ENCODE measurements at regions not wholly inside any gene's neighbourhood (a gene's known extent, or its start where the extent isn't known, plus 50 kb on each side); places are given as distances from the start of the nearest gene placed in this dataset.

DNA sequence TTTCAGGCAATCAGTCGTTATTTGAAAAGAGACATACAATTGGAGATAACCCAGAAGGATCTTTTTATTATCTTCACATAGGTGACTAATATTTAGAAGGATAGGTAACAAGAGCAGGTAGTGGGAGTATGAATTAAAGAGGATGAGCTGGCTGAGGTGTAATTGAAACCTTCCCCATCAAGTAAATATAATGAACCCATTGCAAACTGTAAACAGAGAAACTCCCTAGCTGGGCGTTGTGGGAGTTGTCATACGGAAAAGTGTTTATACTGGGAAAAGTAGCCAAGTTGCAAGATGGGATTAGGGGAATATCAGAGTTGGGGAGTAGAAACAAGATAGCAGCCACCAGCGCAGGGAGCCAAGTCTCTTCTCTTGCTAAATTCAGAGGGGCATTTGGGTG is 448.4 kb downstream of the COG6 start:
- TF ChIP-seq, protein P1, sequence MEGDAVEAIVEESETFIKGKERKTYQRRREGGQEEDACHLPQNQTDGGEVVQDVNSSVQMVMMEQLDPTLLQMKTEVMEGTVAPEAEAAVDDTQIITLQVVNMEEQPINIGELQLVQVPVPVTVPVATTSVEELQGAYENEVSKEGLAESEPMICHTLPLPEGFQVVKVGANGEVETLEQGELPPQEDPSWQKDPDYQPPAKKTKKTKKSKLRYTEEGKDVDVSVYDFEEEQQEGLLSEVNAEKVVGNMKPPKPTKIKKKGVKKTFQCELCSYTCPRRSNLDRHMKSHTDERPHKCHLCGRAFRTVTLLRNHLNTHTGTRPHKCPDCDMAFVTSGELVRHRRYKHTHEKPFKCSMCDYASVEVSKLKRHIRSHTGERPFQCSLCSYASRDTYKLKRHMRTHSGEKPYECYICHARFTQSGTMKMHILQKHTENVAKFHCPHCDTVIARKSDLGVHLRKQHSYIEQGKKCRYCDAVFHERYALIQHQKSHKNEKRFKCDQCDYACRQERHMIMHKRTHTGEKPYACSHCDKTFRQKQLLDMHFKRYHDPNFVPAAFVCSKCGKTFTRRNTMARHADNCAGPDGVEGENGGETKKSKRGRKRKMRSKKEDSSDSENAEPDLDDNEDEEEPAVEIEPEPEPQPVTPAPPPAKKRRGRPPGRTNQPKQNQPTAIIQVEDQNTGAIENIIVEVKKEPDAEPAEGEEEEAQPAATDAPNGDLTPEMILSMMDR (IDR thresholded peaks at IDR 0.05) = no peak
- no peak for DNase-seq
- ATAC-seq = peak; percentile 52
- Histone ChIP-seq H3K36me3 (ENCODE audit: low read depth) (no peaks in the 10 kb centered on the region), H3K4me3 (no peak overlapping the region), H3K9me3 (no peaks in the 10 kb centered on the region), H3K4me1 (ENCODE audit: low read depth) (peaks cover 3% of the 10 kb centered on the region)
- intact Hi-C loops (cut with DNase I, micrococcal nuclease) = no loop called here

DNA sequence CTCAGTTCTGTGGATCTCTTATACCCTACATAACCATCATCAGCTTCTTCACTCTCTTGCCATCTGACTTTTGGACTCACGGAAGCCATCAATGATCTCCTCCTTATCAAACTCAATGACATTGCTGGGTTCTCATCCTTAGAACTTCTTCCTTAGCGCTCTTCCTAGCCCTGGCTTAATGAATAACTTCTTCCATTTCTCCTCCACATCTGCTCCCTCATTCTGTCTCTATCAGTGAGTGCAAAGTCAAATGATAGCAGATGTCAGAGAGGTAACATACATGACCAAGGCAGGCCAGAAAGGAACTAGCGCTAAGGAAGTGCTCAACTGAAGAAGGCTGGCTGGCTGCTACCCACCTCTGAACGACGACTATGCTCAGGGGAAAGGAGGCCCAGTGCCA is 449.8 kb downstream of the COG6 start:
- no peak for ATAC-seq
- Histone ChIP-seq H3K4me1 (ENCODE audit: low read depth) (peaks cover 3% of the 10 kb centered on the region), H3K4me3 (no peak overlapping the region), H3K36me3 (ENCODE audit: low read depth) (no peaks in the 10 kb centered on the region), H3K9me3 (no peaks in the 10 kb centered on the region)
- DNase-seq = no peak
- TF ChIP-seq, protein P1 (IDR thresholded peaks at IDR 0.05) = no peak
- intact Hi-C loops (cut with DNase I, micrococcal nuclease) = no loop called here

DNA sequence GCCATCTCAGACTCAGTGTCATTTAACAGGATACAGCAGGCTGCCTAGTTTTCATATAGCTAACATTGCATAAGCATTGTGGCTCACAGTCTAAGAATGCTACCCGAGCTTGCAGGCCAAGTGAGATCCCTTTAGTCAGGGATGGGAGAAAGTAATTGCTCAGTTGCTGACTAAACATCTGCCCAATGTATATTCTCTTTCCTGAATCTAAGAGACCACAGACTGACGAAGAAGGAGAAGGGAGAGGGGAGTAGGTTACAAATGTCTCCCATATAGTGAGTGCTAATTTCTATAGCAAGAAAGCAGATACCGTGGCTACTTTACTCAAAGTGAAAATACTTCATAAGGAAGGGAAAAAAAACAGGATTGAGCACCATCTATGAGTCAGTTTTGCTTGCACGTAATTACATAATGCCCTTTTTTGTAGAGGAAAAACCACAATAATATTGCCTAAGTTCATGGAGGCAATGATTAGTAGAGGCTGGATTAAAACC is 453.9 kb downstream of the COG6 start:
- TF ChIP-seq, protein P1 (IDR thresholded peaks at IDR 0.05) = no peak
- ATAC-seq (peak; percentile 51), DNase-seq (no peak)
- no peaks in the 10 kb centered on the region for H3K4me1 ChIP-seq (ENCODE audit: low read depth)
- intact Hi-C loops (cut with DNase I, micrococcal nuclease) = no loop called here
- H3K36me3 ChIP-seq (ENCODE audit: low read depth) = no peaks in the 10 kb centered on the region
- H3K4me3 ChIP-seq = no peak overlapping the region
- no peaks in the 10 kb centered on the region for H3K9me3 ChIP-seq

DNA sequence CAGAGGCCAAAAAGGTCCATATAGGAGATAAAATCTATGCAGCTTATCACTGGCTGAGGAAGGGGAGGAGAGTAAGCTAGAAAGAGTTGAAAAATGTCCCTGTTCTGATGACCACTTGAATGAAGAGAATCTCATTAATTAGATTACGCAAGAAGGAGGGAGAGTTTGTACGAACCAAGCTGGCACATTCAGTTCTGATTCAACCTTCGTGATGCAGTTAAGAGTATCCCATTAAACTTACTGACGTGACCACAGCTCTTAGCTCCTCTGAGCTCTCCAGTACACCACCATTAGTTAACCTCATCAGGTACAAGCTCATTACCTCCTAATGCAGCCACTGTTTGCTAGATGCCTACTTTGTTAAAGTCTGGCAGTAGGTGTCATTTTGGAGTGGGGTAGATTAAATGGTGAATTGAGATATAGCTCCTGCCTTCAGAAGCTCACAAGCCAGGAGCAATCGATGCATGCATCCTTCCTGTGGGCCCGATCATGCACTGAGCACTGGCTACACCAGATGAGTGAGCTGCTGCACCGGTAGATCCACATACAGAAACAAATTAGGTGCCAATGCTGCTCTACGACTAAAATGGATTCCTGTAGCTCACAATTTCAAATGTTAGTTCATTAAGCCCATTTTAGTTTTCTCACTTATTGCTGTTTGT is 458.3 kb downstream of the COG6 start:
- no peak for ATAC-seq
- Histone ChIP-seq H3K9me3 (no peaks in the 10 kb centered on the region), H3K4me3 (no peak overlapping the region), H3K36me3 (ENCODE audit: low read depth) (no peaks in the 10 kb centered on the region), H3K4me1 (ENCODE audit: low read depth) (peaks cover 11% of the 10 kb centered on the region)
- DNase-seq = no peak
- intact Hi-C loops (cut with DNase I, micrococcal nuclease) = no loop called here
- TF ChIP-seq, protein P1 (IDR thresholded peaks at IDR 0.05) = no peak

DNA sequence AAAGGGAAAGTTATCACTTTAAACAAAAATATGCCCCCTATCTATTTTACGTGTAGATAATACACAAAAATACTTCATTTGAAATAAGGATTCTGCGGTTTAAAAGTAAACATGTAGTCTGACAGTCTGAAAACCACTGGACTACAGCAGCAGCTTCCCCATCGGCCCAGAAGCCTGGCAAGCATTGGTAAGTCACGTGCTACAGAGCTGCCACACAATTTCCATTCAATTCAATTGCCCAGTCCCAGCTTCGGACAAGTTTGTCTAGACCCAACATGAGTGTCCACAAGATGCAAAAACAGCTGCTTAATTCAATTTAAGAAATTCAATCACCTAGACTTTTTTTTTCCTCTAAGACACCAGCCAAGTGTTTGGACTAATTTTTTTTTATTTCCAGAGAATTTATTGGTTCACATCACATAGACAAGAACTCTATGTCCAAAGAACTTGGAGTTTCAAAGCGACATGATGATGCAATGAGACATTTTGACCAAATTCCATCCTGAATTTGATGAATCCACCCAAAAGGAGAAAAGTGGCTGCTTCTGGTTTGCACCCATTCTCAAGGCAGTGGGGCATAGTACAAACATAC is 458.9 kb downstream of the COG6 start:
- ATAC-seq (no peak), DNase-seq (no peak)
- H3K4me1 ChIP-seq (ENCODE audit: low read depth) = peaks cover 11% of the 10 kb centered on the region
- TF ChIP-seq, protein P1 (IDR thresholded peaks at IDR 0.05) = no peak
- no peak overlapping the region for H3K4me3 ChIP-seq
- intact Hi-C loops (cut with DNase I, micrococcal nuclease) = no loop called here
- no peaks in the 10 kb centered on the region for H3K9me3 ChIP-seq
- no peaks in the 10 kb centered on the region for H3K36me3 ChIP-seq (ENCODE audit: low read depth)

All from mucosa of descending colon (tissue), 3 donors.